ENCODE measurements at regions not wholly inside any gene's neighbourhood (a gene's known extent, or its start where the extent isn't known, plus 50 kb on each side); places are given as distances from the start of the nearest gene placed in this dataset.

DNA sequence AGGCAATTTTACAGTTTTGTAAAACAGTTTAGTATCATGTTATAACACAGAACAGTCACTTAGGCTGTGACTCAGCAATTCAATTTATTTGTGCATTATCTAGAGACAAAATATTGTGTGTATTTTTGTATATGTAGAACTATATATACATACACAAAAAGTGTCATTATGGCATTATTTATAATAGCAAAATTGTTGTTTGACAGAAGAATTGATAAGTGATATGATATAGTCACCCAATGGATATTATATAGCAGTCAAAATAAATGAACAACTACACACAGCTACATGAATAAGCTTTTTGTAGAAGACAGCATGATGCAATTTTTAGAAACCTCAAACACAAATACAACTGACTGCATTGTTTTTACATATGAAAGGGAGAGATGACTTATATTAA lies 334.0 kb downstream of the TRIB2 start:
- no peak for TF ChIP-seq POLR2A (IDR thresholded peaks at IDR 0.05; ENCODE audit: low read length)
- TF ChIP-seq CHD4 (IDR thresholded peaks at IDR 0.05; ENCODE audit: borderline replicate concordance), result no peak
- TF ChIP-seq, protein P1, sequence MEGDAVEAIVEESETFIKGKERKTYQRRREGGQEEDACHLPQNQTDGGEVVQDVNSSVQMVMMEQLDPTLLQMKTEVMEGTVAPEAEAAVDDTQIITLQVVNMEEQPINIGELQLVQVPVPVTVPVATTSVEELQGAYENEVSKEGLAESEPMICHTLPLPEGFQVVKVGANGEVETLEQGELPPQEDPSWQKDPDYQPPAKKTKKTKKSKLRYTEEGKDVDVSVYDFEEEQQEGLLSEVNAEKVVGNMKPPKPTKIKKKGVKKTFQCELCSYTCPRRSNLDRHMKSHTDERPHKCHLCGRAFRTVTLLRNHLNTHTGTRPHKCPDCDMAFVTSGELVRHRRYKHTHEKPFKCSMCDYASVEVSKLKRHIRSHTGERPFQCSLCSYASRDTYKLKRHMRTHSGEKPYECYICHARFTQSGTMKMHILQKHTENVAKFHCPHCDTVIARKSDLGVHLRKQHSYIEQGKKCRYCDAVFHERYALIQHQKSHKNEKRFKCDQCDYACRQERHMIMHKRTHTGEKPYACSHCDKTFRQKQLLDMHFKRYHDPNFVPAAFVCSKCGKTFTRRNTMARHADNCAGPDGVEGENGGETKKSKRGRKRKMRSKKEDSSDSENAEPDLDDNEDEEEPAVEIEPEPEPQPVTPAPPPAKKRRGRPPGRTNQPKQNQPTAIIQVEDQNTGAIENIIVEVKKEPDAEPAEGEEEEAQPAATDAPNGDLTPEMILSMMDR (IDR thresholded peaks at IDR 0.05), result no peak
- no peak for TF ChIP-seq MYC (IDR thresholded peaks at IDR 0.05; ENCODE audit: borderline replicate concordance, low read length)
- TF ChIP-seq EP300 (IDR thresholded peaks at IDR 0.05), result no peak
- no peak for TF ChIP-seq GATA3 (IDR thresholded peaks at IDR 0.05; ENCODE audit: borderline replicate concordance)
- TF ChIP-seq, protein P2, sequence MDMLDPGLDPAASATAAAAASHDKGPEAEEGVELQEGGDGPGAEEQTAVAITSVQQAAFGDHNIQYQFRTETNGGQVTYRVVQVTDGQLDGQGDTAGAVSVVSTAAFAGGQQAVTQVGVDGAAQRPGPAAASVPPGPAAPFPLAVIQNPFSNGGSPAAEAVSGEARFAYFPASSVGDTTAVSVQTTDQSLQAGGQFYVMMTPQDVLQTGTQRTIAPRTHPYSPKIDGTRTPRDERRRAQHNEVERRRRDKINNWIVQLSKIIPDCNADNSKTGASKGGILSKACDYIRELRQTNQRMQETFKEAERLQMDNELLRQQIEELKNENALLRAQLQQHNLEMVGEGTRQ (IDR thresholded peaks at IDR 0.05), result no peak
- TF ChIP-seq RAD21 (conservative IDR thresholded peaks at IDR 0.05 in 1 of 2, IDR thresholded peaks at IDR 0.05 in 1 of 2), result no peak

Data from A549 (cell line).